Anterior cingulate cortex (tissue), 58 donors: ENCODE measurements at regions not wholly inside any gene's neighbourhood (a gene's known extent, or its start where the extent isn't known, plus 50 kb on each side); places are given as distances from the start of the nearest gene placed in this dataset.

Source experiments
- DNase-seq, 58 donors: peaks; one replicate each; lab custom pipeline; 2025; lab: John Stamatoyannopoulos, UW

GRCh38 chr2:111219285-111219684, 98.6 kb downstream of the BCL2L11 start:
- no peak for DNase-seq

DNA sequence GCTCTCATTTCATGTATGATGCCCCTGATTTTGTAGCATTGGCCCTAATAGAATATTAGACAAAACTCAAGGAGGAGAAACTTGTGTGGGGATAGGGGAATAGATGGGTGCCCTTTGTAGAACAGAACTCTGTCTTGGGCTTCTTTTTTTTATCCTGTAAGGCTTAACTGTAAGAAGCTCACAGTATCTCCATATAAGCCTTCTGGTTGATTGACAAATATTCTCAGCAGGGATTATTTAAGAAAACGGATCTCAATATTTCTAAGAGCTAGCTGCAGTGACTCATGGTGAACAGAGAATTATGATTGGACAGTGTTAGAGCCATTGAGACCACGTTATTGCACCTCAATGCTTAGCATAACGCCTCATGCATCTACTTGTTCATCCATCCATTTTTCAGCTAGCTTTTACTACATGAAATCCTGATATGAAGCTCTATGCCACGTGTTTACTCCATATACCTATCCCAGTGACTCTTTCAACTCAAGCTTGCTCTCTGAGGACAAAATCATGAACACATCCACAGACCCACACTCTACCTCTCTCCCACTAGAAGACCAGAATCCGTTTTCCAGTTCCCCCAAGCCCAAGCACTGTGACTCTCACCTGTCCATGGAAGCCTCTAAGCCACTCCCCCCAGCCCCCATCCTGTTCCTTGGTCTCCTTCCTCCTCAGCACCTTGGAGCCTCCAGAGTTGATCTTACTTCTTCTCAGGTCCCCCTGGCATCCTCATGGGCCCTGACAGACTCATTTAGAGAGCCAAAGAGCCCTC, 99.2 kb downstream of the BCL2L11 start:
- no peak for DNase-seq

DNA sequence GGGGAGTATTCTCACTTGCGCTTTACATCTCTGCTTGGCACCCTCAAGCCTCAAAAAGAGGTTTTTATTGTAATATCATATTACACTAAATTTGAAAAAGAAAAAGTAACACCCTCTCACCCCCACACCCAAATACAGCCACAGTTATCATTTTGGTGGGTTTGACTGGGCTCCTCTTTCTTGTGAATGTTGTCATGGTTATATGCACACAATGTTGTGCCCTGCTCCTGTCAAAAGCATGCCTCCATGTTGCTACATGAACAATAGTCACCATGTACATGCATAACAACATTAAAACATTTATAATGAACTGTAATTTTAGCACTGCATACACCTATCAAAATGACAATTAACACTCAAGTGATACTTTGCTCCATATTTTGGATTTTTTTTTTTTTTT, 100.2 kb downstream of the BCL2L11 start:
- DNase-seq: no peak

DNA sequence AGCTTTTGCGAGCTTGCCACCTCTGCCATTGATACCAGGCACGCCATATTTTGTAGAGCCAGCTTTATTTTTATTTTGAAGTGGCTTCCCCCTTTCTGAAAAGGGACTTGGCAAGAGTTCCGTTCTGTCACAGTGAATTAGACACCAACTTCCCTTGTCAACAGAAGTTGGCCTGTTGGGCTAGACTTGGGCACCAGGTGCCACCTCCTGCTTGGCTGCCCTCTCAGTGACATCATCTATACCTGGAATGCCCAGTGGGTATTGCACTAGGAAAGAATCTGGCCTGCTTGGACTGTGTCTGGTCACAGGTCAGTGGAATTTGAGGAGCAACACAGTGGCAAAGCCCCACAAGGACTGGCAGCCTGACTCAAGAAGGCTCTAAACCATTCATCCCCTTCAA, 101.0 kb downstream of the BCL2L11 start:
- DNase-seq: no peak

DNA sequence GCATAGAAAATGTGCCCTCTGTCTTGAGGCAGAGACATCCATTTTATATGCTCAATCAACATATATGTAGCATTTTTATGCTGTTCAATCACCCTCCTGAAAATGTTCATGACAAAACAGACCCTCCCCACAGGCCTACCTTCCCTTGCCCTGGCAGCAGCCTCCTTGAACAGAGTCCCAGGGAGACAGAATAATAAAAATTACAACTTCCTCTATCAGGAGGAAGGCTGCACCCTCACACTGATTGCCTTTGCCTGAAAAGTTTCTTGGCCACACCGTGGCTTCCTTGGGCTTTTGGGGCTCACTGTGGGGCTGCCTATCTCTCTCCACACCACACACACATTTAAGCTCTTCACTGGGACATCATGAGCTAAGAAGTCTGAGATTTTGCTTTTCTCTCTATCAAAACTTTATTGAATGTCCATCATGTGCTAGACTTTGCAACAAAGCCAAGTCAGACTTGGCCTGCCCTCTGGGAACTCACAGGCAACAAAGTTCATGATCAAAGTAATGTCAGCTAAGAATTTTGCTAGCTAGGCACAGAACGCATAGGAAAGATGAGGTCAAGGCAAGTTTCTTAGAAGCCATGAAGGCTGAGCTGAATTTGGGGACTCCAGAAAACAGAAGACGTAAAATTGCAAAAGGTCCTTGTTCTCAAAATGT, 101.6 kb downstream of the BCL2L11 start:
- no peak for DNase-seq

DNA sequence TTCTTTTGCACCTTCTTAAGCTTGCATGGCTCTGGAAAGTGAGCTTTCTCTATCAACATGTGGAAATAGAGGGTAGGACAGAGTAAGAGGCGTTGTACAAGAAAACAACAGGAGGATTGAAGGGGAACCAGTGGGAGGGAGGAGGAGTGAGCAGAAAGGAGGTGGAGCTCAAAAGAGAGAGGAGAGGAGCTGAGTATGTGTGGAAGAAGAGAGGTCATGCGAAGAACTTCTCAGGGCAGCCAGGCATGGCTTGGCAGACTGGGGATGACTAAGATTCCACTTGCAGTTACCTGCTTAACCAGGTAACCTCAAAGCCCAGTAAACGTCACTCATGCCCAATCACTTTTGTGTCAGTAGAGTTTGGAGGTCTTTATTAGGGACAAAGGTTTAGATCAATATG, 105.1 kb downstream of the BCL2L11 start:
- DNase-seq: no peak

DNA sequence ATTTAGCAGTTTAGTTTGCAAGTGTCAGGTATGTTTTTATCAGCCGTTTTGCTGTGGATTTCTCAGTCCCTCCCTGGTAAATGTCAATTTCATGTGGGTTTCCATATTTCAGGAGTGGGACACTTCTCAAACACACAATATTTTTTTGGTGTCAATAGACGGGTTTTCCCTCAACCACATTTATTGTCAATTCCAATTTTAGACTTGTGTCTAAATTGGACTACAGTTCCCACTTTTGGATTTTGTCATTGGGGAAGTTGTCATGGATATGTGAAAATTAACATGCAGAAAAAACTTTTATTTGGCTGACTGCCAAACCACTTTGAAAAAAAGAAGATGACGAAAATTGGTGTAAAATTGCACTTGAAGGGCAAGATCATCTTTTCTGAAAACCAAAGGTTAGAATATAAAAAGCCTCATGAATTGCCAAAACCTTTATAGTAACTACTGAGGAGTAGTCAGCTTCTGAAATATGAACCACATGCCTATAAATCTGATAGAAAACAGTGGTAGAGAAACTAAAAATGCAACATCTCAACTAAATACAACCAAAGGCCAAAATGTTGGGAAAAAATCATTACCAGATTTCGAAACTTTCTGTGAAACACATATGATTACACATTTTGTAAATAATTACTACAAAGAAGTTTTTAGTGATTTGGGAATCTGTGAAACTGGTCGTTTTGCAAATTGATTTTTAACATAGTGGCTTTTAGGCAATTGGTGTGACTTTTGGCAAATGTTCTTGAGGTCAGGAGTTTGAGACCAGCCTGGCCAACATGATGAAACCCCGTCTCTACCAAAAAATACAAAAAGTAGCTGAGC, 106.4 kb downstream of the BCL2L11 start:
- DNase-seq: no peak

DNA sequence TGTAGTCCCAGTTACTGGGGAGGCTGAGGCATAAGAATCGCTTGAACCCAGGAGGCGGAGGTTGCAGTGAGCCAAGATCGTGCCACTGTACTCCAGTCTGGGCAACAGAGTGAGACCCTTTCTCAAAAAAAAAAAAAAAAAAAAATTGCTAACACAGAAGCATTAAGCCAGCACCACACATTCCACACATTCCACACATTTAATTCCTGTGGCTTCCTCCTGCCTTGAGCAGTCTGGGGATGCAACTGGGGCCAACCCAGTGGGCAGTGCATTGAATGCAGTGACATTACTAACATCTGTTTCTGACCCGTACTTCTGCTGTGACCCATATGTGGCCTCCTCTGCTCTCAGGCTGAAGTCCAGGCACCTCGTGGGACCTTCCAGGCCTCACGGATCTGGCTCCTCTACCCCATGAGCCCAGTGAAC, 107.0 kb downstream of the BCL2L11 start:
- no peak for DNase-seq

GRCh38 chr2:111231532-111232252, 111.0 kb downstream of the BCL2L11 start:
- DNase-seq: no peak

DNA sequence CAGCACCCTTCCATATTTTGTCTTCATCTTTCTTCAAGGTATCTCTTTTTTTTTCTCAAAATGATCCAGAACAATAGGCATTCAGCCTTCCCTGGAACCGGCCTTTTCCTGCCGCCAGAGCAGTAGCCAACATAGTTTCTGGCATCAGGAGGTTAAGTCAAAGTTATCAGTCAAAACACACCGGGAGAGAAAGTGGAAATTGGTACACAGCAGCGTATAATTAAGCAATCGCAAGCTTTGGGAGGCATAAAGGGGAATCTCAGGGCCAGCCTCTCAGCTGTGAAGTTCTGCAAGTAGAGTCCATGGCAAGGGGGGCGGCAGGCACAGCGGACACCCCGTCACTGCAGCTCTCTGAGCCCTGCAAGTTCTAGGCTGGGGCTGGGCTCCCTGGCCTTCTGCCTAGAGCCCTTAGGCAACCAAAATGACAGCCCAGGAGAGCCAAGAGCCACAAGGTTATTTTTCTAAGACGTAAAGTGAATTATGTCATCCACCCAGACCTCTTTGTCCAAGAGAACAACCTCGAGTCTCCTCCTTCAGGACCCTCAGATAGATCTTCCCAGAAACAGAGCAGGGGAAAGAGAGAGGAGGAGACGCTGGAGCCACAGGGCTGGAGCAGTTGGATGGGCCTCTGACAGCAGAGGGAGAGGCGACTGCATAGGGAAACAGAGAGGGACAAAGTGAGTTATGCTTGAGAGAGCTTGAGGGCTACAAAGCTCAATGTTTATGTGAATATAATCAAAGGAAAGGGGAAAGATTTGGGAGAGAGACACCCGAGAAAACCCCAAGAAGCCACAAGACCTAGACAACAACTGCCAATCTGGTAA, 114.7 kb downstream of the BCL2L11 start:
- DNase-seq: no peak

GRCh38 chr2:111236025-111236424, 115.3 kb downstream of the BCL2L11 start:
- no peak for DNase-seq

- DNase-seq: no peak
Measured at GRCh38 chr2:111238296-111238695, 117.6 kb downstream of the BCL2L11 start.

GRCh38 chr2:111239107-111239506, 118.4 kb downstream of the BCL2L11 start:
- no peak for DNase-seq

DNA sequence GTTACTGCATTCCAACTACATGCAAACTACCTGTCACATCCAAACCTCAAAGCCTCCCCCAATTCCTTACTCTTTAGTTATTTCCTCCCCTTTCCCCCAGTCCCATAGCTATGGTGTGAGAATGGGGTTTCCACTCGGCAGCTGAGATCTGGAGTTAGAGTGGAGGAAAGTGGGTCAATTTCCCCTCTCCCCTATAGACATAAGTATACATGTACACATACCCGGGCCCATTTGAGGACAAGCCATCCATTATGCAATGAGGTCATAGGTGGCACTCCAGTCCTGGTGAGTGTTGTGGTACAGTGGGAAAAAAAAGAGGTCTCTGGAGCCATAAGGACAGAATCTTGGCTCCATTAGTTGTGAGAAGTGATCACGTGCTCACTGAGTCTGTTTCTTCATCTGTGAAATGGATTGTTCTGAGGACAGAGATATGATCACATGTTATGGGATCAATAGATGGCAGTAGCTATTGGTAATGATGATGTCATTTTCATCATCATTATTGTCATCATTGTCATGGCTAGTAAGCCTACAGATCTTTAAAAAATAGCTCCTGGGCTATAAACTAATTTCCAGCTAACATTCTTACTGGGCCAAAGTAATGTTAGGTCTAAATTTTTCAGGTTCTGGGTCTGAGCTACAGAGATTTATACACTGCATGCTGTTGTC, 119.0 kb downstream of the BCL2L11 start:
- DNase-seq: no peak

GRCh38 chr2:111243295-111243694, 122.6 kb downstream of the BCL2L11 start:
- no peak for DNase-seq

DNA sequence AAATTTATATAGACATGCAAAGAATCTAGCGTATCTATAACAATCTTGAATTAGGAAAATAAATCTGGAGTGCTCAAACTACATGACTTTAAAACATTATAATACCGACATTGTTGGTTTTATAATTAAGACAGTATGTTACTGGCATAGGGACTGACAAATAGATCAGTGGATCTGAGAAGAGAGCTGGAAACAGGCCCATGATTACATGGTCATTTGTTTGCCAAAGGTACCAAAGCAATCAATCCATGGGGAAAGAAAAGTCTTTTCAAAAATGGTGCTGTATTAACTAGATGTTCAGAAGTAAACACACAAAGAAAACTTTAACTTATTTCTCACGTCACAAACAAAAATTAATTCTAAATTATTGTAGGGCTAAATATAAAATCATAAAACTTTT, 124.2 kb downstream of the BCL2L11 start:
- no peak for DNase-seq

DNA sequence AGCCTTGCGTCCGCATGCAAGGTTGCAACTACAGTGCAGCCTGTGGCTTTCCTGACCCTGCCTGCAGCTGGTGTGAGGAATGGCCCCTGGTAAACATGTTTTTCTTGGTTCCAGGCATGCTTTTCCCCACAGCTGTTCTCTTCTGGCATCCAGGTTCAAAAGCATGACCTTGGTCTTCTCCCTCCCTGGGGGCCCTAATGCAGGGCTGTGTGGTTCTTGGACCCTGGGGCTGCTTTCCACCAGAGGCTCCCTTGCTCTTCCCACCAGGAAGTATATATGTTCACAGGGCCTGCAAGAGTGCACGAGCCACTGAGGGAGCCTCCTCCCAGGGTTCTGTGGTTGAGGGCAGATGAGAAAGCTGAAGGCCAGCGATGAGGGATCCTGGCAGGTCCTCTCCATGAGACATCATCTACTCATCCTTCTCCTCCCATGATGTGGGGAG, 125.9 kb downstream of the BCL2L11 start:
- no peak for DNase-seq

DNA sequence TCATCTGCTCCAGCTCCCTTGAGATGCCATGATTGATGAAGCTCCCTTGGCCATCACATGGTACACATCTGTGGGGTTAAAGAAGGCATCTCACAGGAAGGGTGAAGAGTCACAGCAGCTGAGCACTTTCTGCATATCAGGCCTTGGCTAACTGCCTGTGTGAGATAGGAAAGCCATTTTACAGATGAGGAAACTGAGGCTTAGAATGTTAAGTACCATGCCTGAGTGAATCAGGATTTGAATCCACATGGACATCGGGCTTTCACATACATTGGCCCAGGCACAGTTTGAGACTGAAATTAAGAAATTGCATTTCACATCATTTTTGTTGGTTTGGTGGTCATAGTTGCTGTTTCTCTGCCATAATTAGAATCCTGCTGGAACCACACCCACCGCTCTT, 126.8 kb downstream of the BCL2L11 start:
- no peak for DNase-seq

- no peak for DNase-seq
Measured at GRCh38 chr2:111249806-111250205, 129.1 kb downstream of the BCL2L11 start.
